ENCODE measurements at regions not wholly inside any gene's neighbourhood (a gene's known extent, or its start where the extent isn't known, plus 50 kb on each side); places are given as distances from the start of the nearest gene placed in this dataset.

DNA sequence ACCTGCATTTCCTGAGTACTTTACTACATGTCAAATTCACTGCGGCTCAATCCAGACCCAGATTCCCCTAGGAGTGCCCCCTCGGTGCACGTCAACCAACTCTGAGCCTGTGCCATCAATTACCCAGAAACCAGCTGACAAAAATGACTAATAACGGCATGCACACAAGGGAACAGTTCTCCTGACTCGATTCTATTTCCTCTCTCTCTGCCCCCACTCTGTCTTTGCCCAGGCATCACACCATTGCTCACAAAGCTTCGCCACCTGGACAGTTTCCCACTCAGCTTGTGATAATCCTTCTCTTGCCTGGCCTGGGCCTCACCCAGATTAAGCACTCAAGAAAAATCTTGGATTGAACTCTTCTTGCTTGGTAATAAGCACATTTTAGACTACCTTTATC, 115.3 kb upstream of the NDUFV2 start:
- Mint-ChIP-seq H3K27ac (no peak overlapping the region), H3K36me3 (ENCODE audit: low read depth) (no peaks in the 10 kb centered on the region), H3K4me3 (no peak overlapping the region), H3K27me3 (peaks cover 22% of the 10 kb centered on the region), H3K9me3 (no peaks in the 10 kb centered on the region), H3K4me1 (ENCODE audit: low read depth) (no peaks in the 10 kb centered on the region)
- Histone ChIP-seq H3K36me3 (ENCODE audit: insufficient read depth, low read length) (no peaks in the 10 kb centered on the region), H3K27me3 (ENCODE audit: control insufficient read depth in 1 of 2, insufficient read depth in 2 of 2, low read length in 2 of 2) (no peaks in the 10 kb centered on the region), H3K4me3 (ENCODE audit: low read length) (no peak overlapping the region), H3K4me1 (ENCODE audit: insufficient read depth, low read length) (no peaks in the 10 kb centered on the region), H3K27ac (ENCODE audit: low read depth in 1 of 2, low read length in 2 of 2) (no peak overlapping the region), H3K9me3 (ENCODE audit: control insufficient read depth in 1 of 2, insufficient read depth in 1 of 2, low read length in 2 of 2) (no peaks in the 10 kb centered on the region)
- ATAC-seq (ENCODE audit: poor library complexity): no peak
- POLR2A ChIA-PET: interaction anchor here (1.0 kb wide), 1 partner anchor 290 kb away, joined by 3 read pairs; no protein-coding TSS in a partner anchor
- no peak for DNase-seq
- CTCF ChIA-PET: interaction anchor here (1.2 to 2.2 kb wide), 2 partner anchors 291 to 334 kb away, joined by 11 to 25 read pairs; no protein-coding TSS in a partner anchor
- intact Hi-C loops (cut with DNase I, micrococcal nuclease): no loop called here
- TF ChIP-seq, protein P1, sequence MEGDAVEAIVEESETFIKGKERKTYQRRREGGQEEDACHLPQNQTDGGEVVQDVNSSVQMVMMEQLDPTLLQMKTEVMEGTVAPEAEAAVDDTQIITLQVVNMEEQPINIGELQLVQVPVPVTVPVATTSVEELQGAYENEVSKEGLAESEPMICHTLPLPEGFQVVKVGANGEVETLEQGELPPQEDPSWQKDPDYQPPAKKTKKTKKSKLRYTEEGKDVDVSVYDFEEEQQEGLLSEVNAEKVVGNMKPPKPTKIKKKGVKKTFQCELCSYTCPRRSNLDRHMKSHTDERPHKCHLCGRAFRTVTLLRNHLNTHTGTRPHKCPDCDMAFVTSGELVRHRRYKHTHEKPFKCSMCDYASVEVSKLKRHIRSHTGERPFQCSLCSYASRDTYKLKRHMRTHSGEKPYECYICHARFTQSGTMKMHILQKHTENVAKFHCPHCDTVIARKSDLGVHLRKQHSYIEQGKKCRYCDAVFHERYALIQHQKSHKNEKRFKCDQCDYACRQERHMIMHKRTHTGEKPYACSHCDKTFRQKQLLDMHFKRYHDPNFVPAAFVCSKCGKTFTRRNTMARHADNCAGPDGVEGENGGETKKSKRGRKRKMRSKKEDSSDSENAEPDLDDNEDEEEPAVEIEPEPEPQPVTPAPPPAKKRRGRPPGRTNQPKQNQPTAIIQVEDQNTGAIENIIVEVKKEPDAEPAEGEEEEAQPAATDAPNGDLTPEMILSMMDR (IDR thresholded peaks at IDR 0.05): no peak

DNA sequence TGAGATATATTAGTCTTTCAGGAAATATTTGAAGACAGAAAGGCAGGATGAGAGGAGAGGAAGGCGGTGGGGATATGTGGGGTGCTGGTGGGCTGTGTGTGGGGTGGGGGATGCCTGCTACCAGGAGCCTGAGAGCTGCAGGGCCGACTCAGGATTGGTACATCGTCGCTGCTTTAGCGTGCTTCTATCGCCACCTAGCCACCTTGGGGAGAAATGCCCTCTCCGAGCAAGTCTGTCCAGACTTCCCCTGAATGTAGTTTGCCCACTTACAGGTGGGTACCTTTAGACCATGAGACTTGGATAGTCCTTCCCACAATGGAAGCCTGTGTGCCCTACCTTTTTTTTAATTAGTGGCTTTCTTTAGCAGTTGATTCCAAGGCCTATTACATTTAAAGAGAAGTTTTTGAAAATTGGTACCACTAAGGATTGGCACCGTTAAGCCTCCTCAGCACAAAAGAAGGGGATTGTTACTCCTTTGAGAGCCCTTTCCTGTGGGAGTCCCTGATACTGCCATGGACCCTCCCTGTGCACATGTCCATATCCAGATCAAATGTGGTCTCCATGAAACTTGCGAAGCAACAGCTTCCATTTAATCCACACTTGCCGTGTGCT, 114.1 kb upstream of the NDUFV2 start:
- Histone ChIP-seq H3K36me3 (ENCODE audit: insufficient read depth, low read length) (no peaks in the 10 kb centered on the region), H3K9me3 (ENCODE audit: control insufficient read depth in 1 of 2, insufficient read depth in 1 of 2, low read length in 2 of 2) (no peaks in the 10 kb centered on the region), H3K4me1 (ENCODE audit: insufficient read depth, low read length) (no peaks in the 10 kb centered on the region), H3K4me3 (ENCODE audit: low read length) (no peak overlapping the region), H3K27ac (ENCODE audit: low read depth in 1 of 2, low read length in 2 of 2) (no peak overlapping the region), H3K27me3 (ENCODE audit: control insufficient read depth in 1 of 2, insufficient read depth in 2 of 2, low read length in 2 of 2) (no peaks in the 10 kb centered on the region)
- H3K9me3 Mint-ChIP-seq: no peaks in the 10 kb centered on the region
- H3K4me1 Mint-ChIP-seq (ENCODE audit: low read depth): no peaks in the 10 kb centered on the region
- TF ChIP-seq, protein P1 (IDR thresholded peaks at IDR 0.05): peak; percentile 84
- ChIA-PET CTCF (interaction anchor here (0.7 to 2.2 kb wide), 4 partner anchors 285 to 335 kb away, joined by 3 to 25 read pairs (median 8); no protein-coding TSS in a partner anchor), POLR2A (interaction anchor here (1.0 kb wide), 1 partner anchor 292 kb away, joined by 3 read pairs; no protein-coding TSS in a partner anchor)
- intact Hi-C loops (cut with DNase I, micrococcal nuclease): loop anchor here (1.0 kb wide), 2 partner anchors 292 to 334 kb away; no protein-coding TSS in a partner anchor
- H3K36me3 Mint-ChIP-seq (ENCODE audit: low read depth): no peaks in the 10 kb centered on the region
- DNase-seq (peak; percentile 35 to 78 (median 46)), ATAC-seq (ENCODE audit: poor library complexity) (peak; percentile 70)
- no peak overlapping the region for H3K4me3 Mint-ChIP-seq
- H3K27me3 Mint-ChIP-seq: peaks cover 27% of the 10 kb centered on the region
- H3K27ac Mint-ChIP-seq: no peak overlapping the region

DNA sequence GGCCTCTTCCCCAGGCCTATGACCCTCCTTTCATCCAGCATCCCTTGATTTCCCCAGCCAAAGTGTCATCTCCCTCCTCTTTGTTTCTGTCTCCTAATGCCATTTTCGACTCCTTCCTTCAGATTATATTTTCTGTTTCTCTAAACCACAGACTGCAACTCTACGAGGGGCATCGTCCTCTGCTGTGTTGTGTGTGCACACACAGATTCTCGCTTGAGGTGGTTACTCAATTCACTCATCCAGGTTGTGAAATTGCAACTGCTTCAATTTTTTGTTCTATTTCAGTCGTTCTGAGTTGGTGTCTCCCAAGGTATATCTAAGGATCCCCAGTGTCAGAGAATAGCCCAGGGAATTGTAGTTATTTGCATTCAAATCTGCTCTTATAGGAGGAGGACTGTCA, 113.5 kb upstream of the NDUFV2 start:
- Histone ChIP-seq H3K27ac (ENCODE audit: low read depth in 1 of 2, low read length in 2 of 2) (no peak overlapping the region), H3K27me3 (ENCODE audit: control insufficient read depth in 1 of 2, insufficient read depth in 2 of 2, low read length in 2 of 2) (no peaks in the 10 kb centered on the region), H3K4me3 (ENCODE audit: low read length) (no peak overlapping the region), H3K36me3 (ENCODE audit: insufficient read depth, low read length) (no peaks in the 10 kb centered on the region), H3K4me1 (ENCODE audit: insufficient read depth, low read length) (no peaks in the 10 kb centered on the region), H3K9me3 (ENCODE audit: control insufficient read depth in 1 of 2, insufficient read depth in 1 of 2, low read length in 2 of 2) (no peaks in the 10 kb centered on the region)
- Mint-ChIP-seq H3K36me3 (ENCODE audit: low read depth) (no peaks in the 10 kb centered on the region), H3K27ac (no peak overlapping the region), H3K4me1 (ENCODE audit: low read depth) (no peaks in the 10 kb centered on the region), H3K4me3 (no peak overlapping the region), H3K9me3 (no peaks in the 10 kb centered on the region), H3K27me3 (peaks cover 28% of the 10 kb centered on the region)
- ChIA-PET CTCF (no interaction called here), POLR2A (no interaction called here)
- DNase-seq: no peak
- ATAC-seq (ENCODE audit: poor library complexity): no peak
- intact Hi-C loops (cut with DNase I, micrococcal nuclease): no loop called here
- TF ChIP-seq, protein P1 (IDR thresholded peaks at IDR 0.05): no peak
